ENCODE measurements at regions not wholly inside any gene's neighbourhood (a gene's known extent, or its start where the extent isn't known, plus 50 kb on each side); places are given as distances from the start of the nearest gene placed in this dataset.

DNA sequence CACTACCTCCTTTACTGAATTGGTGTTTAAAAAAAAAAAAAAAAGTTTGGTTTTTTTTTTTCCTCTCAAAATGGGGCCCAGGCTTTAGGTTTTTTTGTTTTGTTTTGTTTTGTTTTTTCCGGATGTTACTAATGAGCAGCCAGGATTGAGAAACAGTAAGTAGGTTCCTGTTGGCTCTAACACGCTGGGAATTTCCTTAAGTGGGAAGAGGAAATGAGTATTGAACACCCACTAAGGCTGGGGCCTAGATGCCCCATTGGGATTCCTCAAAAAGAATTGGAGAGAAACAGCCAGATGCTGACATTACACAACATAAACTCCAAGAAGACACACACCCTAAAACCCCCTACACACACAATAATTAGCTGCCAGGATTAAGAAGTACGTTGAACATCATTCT, 102.2 kb upstream of the NANOS1 start:
- TF ChIP-seq, protein P1, sequence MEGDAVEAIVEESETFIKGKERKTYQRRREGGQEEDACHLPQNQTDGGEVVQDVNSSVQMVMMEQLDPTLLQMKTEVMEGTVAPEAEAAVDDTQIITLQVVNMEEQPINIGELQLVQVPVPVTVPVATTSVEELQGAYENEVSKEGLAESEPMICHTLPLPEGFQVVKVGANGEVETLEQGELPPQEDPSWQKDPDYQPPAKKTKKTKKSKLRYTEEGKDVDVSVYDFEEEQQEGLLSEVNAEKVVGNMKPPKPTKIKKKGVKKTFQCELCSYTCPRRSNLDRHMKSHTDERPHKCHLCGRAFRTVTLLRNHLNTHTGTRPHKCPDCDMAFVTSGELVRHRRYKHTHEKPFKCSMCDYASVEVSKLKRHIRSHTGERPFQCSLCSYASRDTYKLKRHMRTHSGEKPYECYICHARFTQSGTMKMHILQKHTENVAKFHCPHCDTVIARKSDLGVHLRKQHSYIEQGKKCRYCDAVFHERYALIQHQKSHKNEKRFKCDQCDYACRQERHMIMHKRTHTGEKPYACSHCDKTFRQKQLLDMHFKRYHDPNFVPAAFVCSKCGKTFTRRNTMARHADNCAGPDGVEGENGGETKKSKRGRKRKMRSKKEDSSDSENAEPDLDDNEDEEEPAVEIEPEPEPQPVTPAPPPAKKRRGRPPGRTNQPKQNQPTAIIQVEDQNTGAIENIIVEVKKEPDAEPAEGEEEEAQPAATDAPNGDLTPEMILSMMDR (conservative IDR thresholded peaks at IDR 0.05 in 1 of 2, IDR thresholded peaks at IDR 0.05 in 1 of 2; ENCODE audit: extremely low read depth in 1 of 2, insufficient read depth in 1 of 2, low read depth in 1 of 2, low read length in 2 of 2): no peak
- no peak for TF ChIP-seq EZH2 (IDR thresholded peaks at IDR 0.05; ENCODE audit: borderline replicate concordance, low read length)
